Esophagus squamous epithelium (tissue), 4 donors: ENCODE measurements at regions not wholly inside any gene's neighbourhood (a gene's known extent, or its start where the extent isn't known, plus 50 kb on each side); places are given as distances from the start of the nearest gene placed in this dataset.

ENCODE experiments used
- CTCF ChIP-seq, 6 experiments: fragments of 450-650 bp in 4 of 6; fragments of 200-600 bp in 2 of 6; sonication (generic) in 2 of 6; IDR thresholded peaks; one replicate each; pipeline ENCODE4 v1.5.1; 2016 to 2019; ENCODE audit warnings: antibody characterized with exemption in 6 of 6, mild to moderate bottlenecking in 4 of 6, moderate library complexity in 4 of 6
- POLR2A ChIP-seq, 4 donors: fragments of 450-650 bp; IDR thresholded peaks; one replicate each; pipeline ENCODE4 v1.6.1; 2017; ENCODE audit warnings: antibody characterized with exemption in 4 of 4, mild to moderate bottlenecking in 4 of 4, moderate library complexity in 3 of 4

GRCh38 chr18:25446972-25447371, 95.0 kb upstream of the ZNF521 start:
- no peak for TF ChIP-seq CTCF (IDR thresholded peaks at IDR 0.05)
- TF ChIP-seq POLR2A (IDR thresholded peaks at IDR 0.05), result no peak
